Type B pancreatic cell (in vitro differentiated cells): ENCODE measurements at regions not wholly inside any gene's neighbourhood (a gene's known extent, or its start where the extent isn't known, plus 50 kb on each side); places are given as distances from the start of the nearest gene placed in this dataset.

Experiments used
- DNase-seq: peaks from one replicate; pipeline ENCODE4 v3.0.0; 2021; ENCODE audit warnings: mixed read lengths; ENCODE audit not compliant: unreplicated experiment; ENCODE audit errors: extremely low spot score
- H3K27ac Mint-ChIP-seq: 2 replicates; pipeline ENCODE4 v1.8.0; 2021; ENCODE audit warnings: mild to moderate bottlenecking, mixed read lengths
- H3K27me3 Mint-ChIP-seq: 2 replicates; pipeline ENCODE4 v1.8.0; 2021; ENCODE audit warnings: mixed read lengths
- H3K36me3 Mint-ChIP-seq: 2 replicates; pipeline ENCODE4 v1.8.0; 2021; ENCODE audit warnings: mixed read lengths
- H3K4me1 Mint-ChIP-seq: one replicate; pipeline ENCODE4 v1.8.0; 2021; ENCODE audit warnings: mixed read lengths; ENCODE audit not compliant: unreplicated experiment
- H3K4me3 Mint-ChIP-seq: 2 replicates; pipeline ENCODE4 v1.8.0; 2021; ENCODE audit warnings: mild to moderate bottlenecking, mixed read lengths
- H3K9me3 Mint-ChIP-seq: 2 replicates; pipeline ENCODE4 v1.8.0; 2021; ENCODE audit warnings: mixed read lengths
- TF ChIP-seq, protein P1 (sequence below): fragments of 200-600 bp; sonication (generic); conservative IDR thresholded peaks from 2 replicates; pipeline ENCODE4 v1.5.0; 2021; ENCODE audit warnings: antibody characterized with exemption, mild to moderate bottlenecking

DNA sequence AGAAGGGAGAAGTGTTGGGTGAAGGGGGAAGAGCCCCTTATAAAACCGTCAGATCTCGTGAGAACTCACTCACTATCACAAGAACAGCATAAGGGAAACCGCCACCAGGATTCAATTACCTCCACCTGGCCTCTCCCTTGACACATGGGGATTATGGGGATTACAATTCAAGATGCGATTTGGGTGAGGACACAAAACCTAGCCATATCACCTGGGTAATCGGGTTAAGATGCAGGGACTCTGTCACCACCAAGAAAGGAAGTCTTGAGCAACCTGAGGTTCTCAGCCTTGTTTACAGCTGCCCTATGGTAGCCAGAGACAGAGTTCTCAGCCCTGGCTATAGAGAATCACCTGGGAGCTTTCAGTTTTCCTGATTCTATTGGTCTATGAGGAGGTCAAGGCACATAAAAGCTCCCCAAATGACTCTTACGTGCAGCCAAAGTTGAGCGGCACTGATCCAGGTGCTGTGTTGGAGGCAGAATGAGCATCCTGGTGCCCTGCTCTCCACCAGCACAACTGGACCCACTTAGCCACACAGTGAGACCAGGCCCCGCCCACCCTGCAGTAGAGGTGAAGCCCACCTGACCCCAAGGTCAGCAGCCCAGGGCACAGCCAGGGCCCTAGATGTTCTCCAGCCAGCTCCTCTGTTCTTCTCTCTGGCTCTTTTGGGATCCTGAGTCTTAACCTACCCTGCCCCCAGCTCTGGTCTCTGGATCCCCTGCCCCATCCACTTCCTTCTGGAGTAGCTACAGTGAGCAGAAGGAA is 138.5 kb upstream of the CDH5 start:
- TF ChIP-seq, protein P1, sequence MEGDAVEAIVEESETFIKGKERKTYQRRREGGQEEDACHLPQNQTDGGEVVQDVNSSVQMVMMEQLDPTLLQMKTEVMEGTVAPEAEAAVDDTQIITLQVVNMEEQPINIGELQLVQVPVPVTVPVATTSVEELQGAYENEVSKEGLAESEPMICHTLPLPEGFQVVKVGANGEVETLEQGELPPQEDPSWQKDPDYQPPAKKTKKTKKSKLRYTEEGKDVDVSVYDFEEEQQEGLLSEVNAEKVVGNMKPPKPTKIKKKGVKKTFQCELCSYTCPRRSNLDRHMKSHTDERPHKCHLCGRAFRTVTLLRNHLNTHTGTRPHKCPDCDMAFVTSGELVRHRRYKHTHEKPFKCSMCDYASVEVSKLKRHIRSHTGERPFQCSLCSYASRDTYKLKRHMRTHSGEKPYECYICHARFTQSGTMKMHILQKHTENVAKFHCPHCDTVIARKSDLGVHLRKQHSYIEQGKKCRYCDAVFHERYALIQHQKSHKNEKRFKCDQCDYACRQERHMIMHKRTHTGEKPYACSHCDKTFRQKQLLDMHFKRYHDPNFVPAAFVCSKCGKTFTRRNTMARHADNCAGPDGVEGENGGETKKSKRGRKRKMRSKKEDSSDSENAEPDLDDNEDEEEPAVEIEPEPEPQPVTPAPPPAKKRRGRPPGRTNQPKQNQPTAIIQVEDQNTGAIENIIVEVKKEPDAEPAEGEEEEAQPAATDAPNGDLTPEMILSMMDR = no peak
- no peak overlapping the region for H3K27ac Mint-ChIP-seq
- no peak overlapping the region for H3K4me3 Mint-ChIP-seq
- H3K27me3 Mint-ChIP-seq = peaks cover 11% of the 10 kb centered on the region
- H3K9me3 Mint-ChIP-seq = no peaks in the 10 kb centered on the region
- DNase-seq = no peak
- no peaks in the 10 kb centered on the region for H3K36me3 Mint-ChIP-seq
- peaks cover 30% of the 10 kb centered on the region for H3K4me1 Mint-ChIP-seq

DNA sequence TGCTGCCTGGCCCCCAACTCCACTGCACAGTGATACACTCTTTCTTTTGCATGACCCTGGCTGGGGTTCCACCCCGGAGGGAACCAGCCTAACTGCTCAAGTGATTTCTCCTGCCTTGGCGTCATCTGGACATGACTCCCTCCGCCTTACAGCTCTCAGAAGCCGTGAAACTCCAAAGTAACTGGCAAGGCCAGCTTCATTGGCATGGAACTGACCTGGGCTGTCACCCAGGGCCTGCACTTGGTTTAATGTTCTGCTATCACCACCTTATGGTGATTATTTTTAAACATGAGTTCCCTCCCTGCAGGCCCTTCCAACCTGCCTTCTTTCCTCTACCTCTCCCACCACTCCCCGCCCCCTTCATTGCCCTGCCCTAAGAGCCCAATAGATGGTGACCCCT is 139.7 kb upstream of the CDH5 start:
- Mint-ChIP-seq H3K9me3 (no peaks in the 10 kb centered on the region), H3K4me1 (peaks cover 24% of the 10 kb centered on the region), H3K27me3 (peaks cover 9% of the 10 kb centered on the region), H3K27ac (no peak overlapping the region), H3K36me3 (no peaks in the 10 kb centered on the region), H3K4me3 (no peak overlapping the region)
- TF ChIP-seq, protein P1 = no peak
- no peak for DNase-seq

DNA sequence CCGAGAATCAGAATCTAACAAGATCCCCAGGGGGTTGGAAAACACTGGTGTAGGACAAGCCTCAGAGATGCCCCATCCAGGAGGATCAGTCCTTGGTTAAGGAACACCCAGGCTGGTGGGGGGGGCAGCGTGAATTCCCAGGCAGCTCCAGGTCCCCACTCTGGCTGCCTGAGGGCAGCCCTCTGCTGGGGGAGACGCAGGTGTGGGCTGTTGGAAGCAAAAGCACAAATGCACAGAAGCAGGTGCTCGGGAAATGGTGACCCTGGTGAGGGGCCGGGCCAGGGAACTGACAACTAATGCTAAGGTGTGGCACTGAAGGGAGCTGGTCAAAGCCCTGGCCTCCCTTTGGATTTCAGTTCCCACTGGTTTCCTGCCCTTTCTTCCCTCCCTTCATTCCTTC is 140.8 kb upstream of the CDH5 start:
- Mint-ChIP-seq H3K36me3 (no peaks in the 10 kb centered on the region), H3K4me3 (no peak overlapping the region), H3K9me3 (no peaks in the 10 kb centered on the region), H3K27me3 (peaks cover 3% of the 10 kb centered on the region), H3K4me1 (peaks cover 20% of the 10 kb centered on the region), H3K27ac (no peak overlapping the region)
- TF ChIP-seq, protein P1 = no peak
- DNase-seq = no peak

DNA sequence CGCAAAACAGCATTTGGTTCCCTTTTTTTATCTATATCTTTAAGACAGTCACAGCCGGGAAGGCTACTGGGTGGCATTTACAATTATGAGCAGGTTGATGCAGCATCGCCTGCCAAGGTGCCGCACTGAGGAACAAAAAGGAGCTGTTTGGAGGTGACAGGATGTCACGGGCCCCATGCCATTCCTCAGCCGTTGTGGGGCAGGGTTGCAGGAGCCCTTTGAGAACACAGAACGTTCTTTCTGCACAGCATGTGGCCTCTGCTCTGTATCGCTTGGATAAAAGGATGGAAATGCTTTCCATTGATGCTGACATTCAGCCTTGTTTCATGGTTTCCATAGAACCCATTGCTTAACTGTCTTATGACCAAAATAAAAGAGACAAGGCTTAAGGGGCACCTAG is 141.9 kb upstream of the CDH5 start:
- H3K4me3 Mint-ChIP-seq = no peak overlapping the region
- no peaks in the 10 kb centered on the region for H3K36me3 Mint-ChIP-seq
- TF ChIP-seq, protein P1 = no peak
- no peaks in the 10 kb centered on the region for H3K27me3 Mint-ChIP-seq
- H3K9me3 Mint-ChIP-seq = no peaks in the 10 kb centered on the region
- peaks cover 21% of the 10 kb centered on the region for H3K4me1 Mint-ChIP-seq
- no peak overlapping the region for H3K27ac Mint-ChIP-seq
- DNase-seq = no peak

DNA sequence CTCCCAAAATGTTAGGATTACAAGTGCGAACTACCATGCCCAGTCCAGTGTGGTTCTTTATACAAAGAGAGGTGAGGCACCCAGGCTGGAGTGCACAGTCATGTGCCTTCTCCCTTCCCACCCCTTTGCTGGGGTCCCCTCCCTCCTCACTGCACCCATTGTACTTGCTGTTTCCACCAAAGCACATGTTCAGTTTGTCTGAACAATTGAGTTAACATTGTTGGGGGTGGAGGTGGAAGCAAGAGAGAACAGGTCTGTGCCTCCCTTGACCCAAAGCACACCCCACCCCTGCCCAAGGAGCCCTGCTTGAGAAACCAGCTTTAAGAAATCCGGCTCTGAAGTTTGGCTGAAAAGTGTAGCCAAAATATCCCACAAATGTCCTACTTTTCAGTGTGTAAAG is 142.3 kb upstream of the CDH5 start:
- no peak overlapping the region for H3K4me3 Mint-ChIP-seq
- no peaks in the 10 kb centered on the region for H3K9me3 Mint-ChIP-seq
- no peak overlapping the region for H3K27ac Mint-ChIP-seq
- no peaks in the 10 kb centered on the region for H3K36me3 Mint-ChIP-seq
- peaks cover 20% of the 10 kb centered on the region for H3K4me1 Mint-ChIP-seq
- peaks cover 3% of the 10 kb centered on the region for H3K27me3 Mint-ChIP-seq
- TF ChIP-seq, protein P1 = no peak
- no peak for DNase-seq
